HEK293 (cell line): ENCODE measurements at regions not wholly inside any gene's neighbourhood (a gene's known extent, or its start where the extent isn't known, plus 50 kb on each side); places are given as distances from the start of the nearest gene placed in this dataset.

ENCODE experiments used
- CTCF ChIA-PET: fragments of 350-600 bp; formaldehyde crosslinking; extraction: SDS; loops from one replicate; lab custom pipeline; 2021; ENCODE audit warnings: antibody characterized with exemption; lab: Yijun Ruan, JAX
- POLR2A ChIA-PET: fragments of 300-600 bp; formaldehyde crosslinking; extraction: SDS; loops from one replicate; lab custom pipeline; 2020; ENCODE audit warnings: antibody characterized with exemption, inconsistent platforms; lab: Yijun Ruan, JAX
- H3K27ac ChIP-seq: fragments of 200-500 bp; sonication (Bioruptor generic); 2 replicates; pipeline ENCODE4 v1.5.1; 2014; ENCODE audit warnings: low read depth, low read length, control low read depth, inconsistent platforms; ENCODE audit errors: extremely low read depth
- H3K36me3 ChIP-seq, 2 experiments: fragments of 200-500 bp in 1 of 2; sonication (Bioruptor generic) in 1 of 2; 1 replicate in 1 of 2; 2 replicates in 1 of 2; pipeline ENCODE4 v1.5.1; 2014 to 2017; ENCODE audit warnings: inconsistent platforms in 2 of 2, low read length in 2 of 2; ENCODE audit not compliant: control insufficient read depth in 2 of 2, insufficient read depth in 1 of 2
- H3K4me1 ChIP-seq: fragments of 200-500 bp; sonication (Bioruptor generic); 2 replicates; pipeline ENCODE4 v1.5.1; 2014; ENCODE audit warnings: mild to moderate bottlenecking, low read length, inconsistent platforms; ENCODE audit not compliant: control insufficient read depth, insufficient read depth
- H3K4me3 ChIP-seq: 2 replicates; pipeline ENCODE4 v1.5.1; 2011; ENCODE audit warnings: low read depth, mild to moderate bottlenecking, control low read depth, low read length, moderate library complexity
- H3K9me3 ChIP-seq: fragments of 200-500 bp; sonication (Bioruptor generic); 2 replicates; pipeline ENCODE4 v1.5.1; 2014; ENCODE audit warnings: low read depth, low read length, inconsistent platforms; ENCODE audit not compliant: control insufficient read depth, insufficient read depth
- BCL11B ChIP-seq: fragments of 450-650 bp; formaldehyde crosslinking; IDR thresholded peaks from 2 replicates; pipeline ENCODE4 v1.5.1; 2016; ENCODE audit warnings: low read depth, missing biosample characterization, missing genetic modification characterization
- REST ChIP-seq: fragments of 450-650 bp; formaldehyde crosslinking; IDR thresholded peaks from 2 replicates; pipeline ENCODE4 v1.5.1; 2016; ENCODE audit warnings: missing biosample characterization, missing genetic modification characterization
- SCRT2 ChIP-seq: fragments of 450-650 bp; formaldehyde crosslinking; IDR thresholded peaks from 2 replicates; pipeline ENCODE4 v1.5.1; 2016; ENCODE audit warnings: missing biosample characterization, missing genetic modification characterization
- ZBTB11 ChIP-seq: fragments of 450-650 bp; formaldehyde crosslinking; conservative IDR thresholded peaks from 2 replicates; pipeline ENCODE4 v1.5.1; 2016; ENCODE audit warnings: low read depth, missing biosample characterization, missing genetic modification characterization
- ZFP3 ChIP-seq: fragments of 450-650 bp; formaldehyde crosslinking; IDR thresholded peaks from 2 replicates; pipeline ENCODE4 v1.5.1; 2016; ENCODE audit warnings: low read depth, missing biosample characterization, missing genetic modification characterization
- ZNF16 ChIP-seq: fragments of 450-650 bp; formaldehyde crosslinking; IDR thresholded peaks from 2 replicates; pipeline ENCODE4 v1.5.1; 2016; ENCODE audit warnings: low read depth, missing biosample characterization, missing genetic modification characterization
- ZNF2 ChIP-seq: fragments of 450-650 bp; formaldehyde crosslinking; IDR thresholded peaks from 2 replicates; pipeline ENCODE4 v1.5.1; 2016; ENCODE audit warnings: missing biosample characterization, missing genetic modification characterization
- ZNF221 ChIP-seq: fragments of 450-650 bp; formaldehyde crosslinking; IDR thresholded peaks from 2 replicates; pipeline ENCODE4 v1.5.1; 2017; ENCODE audit warnings: missing biosample characterization, missing genetic modification characterization, borderline replicate concordance
- ZNF239 ChIP-seq: fragments of 450-650 bp; formaldehyde crosslinking; IDR thresholded peaks from 2 replicates; pipeline ENCODE4 v1.5.1; 2016; ENCODE audit warnings: missing biosample characterization, missing genetic modification characterization
- ZNF24 ChIP-seq: fragments of 450-650 bp; formaldehyde crosslinking; IDR thresholded peaks from 2 replicates; pipeline ENCODE4 v1.5.1; 2016; ENCODE audit warnings: missing biosample characterization, missing genetic modification characterization
- ZNF280C ChIP-seq: fragments of 450-650 bp; formaldehyde crosslinking; IDR thresholded peaks from 2 replicates; pipeline ENCODE4 v1.5.1; 2016; ENCODE audit warnings: missing biosample characterization, missing genetic modification characterization
- ZNF529 ChIP-seq: fragments of 450-650 bp; formaldehyde crosslinking; IDR thresholded peaks from 2 replicates; pipeline ENCODE4 v1.5.1; 2017; ENCODE audit warnings: missing genetic modification characterization, missing biosample characterization; ENCODE audit not compliant: insufficient replicate concordance
- ZNF530 ChIP-seq: fragments of 450-650 bp; formaldehyde crosslinking; IDR thresholded peaks from 2 replicates; pipeline ENCODE4 v1.5.1; 2016; ENCODE audit warnings: low read depth, missing biosample characterization, missing genetic modification characterization
- ZNF549 ChIP-seq: fragments of 450-650 bp; IDR thresholded peaks from 2 replicates; pipeline ENCODE4 v1.5.1; 2018; ENCODE audit warnings: missing biosample characterization, missing genetic modification characterization, mild to moderate bottlenecking, inconsistent platforms, moderate library complexity
- ZNF555 ChIP-seq: fragments of 450-650 bp; formaldehyde crosslinking; conservative IDR thresholded peaks from 2 replicates; pipeline ENCODE4 v1.5.1; 2017; ENCODE audit warnings: missing biosample characterization, mild to moderate bottlenecking, missing genetic modification characterization, inconsistent platforms
- ZNF558 ChIP-seq: fragments of 450-650 bp; formaldehyde crosslinking; IDR thresholded peaks from 2 replicates; pipeline ENCODE4 v1.5.1; 2016; ENCODE audit warnings: missing biosample characterization, missing genetic modification characterization
- ZNF654 ChIP-seq: fragments of 450-650 bp; formaldehyde crosslinking; IDR thresholded peaks from 2 replicates; pipeline ENCODE4 v1.5.1; 2016; ENCODE audit warnings: low read depth, missing biosample characterization, missing genetic modification characterization
- ZNF660 ChIP-seq: fragments of 450-650 bp; IDR thresholded peaks from 2 replicates; pipeline ENCODE4 v1.5.1; 2018; ENCODE audit warnings: missing biosample characterization, mild to moderate bottlenecking, missing genetic modification characterization
- ZNF670 ChIP-seq: fragments of 450-650 bp; formaldehyde crosslinking; IDR thresholded peaks from 2 replicates; pipeline ENCODE4 v1.5.1; 2016; ENCODE audit warnings: missing biosample characterization, missing genetic modification characterization, low read depth
- ZNF677 ChIP-seq: fragments of 450-650 bp; IDR thresholded peaks from 2 replicates; pipeline ENCODE4 v1.5.0; 2018; ENCODE audit warnings: missing biosample characterization, mild to moderate bottlenecking, missing genetic modification characterization, moderate library complexity
- ZNF692 ChIP-seq: fragments of 450-650 bp; formaldehyde crosslinking; IDR thresholded peaks from 2 replicates; pipeline ENCODE4 v1.5.1; 2016; ENCODE audit warnings: missing biosample characterization, missing genetic modification characterization
- ZNF701 ChIP-seq: fragments of 450-650 bp; formaldehyde crosslinking; IDR thresholded peaks from 2 replicates; pipeline ENCODE4 v1.5.1; 2016; ENCODE audit warnings: missing biosample characterization, missing genetic modification characterization
- ZNF76 ChIP-seq: fragments of 450-650 bp; formaldehyde crosslinking; IDR thresholded peaks from 2 replicates; pipeline ENCODE4; 2016; ENCODE audit warnings: low read depth, missing biosample characterization, missing genetic modification characterization, borderline replicate concordance
- ZNF791 ChIP-seq: fragments of 450-650 bp; formaldehyde crosslinking; IDR thresholded peaks from 2 replicates; pipeline ENCODE4 v1.5.1; 2016; ENCODE audit warnings: missing biosample characterization, missing genetic modification characterization
- ZSCAN4 ChIP-seq: fragments of 450-650 bp; formaldehyde crosslinking; IDR thresholded peaks from 2 replicates; pipeline ENCODE4 v1.5.1; 2017; ENCODE audit warnings: missing biosample characterization, missing genetic modification characterization

- Histone ChIP-seq H3K36me3 (no peaks in the 10 kb centered on the region), H3K4me3 (no peak overlapping the region), H3K4me1 (no peaks in the 10 kb centered on the region), H3K9me3 (no peaks in the 10 kb centered on the region), H3K27ac (no peak overlapping the region)
- ChIA-PET POLR2A (no interaction called here), CTCF (no interaction called here)
- TF ChIP-seq ZBTB11: no peak
- TF ChIP-seq ZNF692 (tag by site-specific recombination): no peak
- TF ChIP-seq ZNF239 (tag by site-specific recombination): no peak
- TF ChIP-seq ZNF530: no peak
- no peak for TF ChIP-seq ZNF701 (tag by site-specific recombination)
- no peak for TF ChIP-seq ZNF670 (tag by site-specific recombination)
- no peak for TF ChIP-seq ZNF2 (tag by site-specific recombination)
- no peak for TF ChIP-seq ZNF529 (tag by site-specific recombination)
- no peak for TF ChIP-seq ZNF677 (tag by site-specific recombination)
- no peak for TF ChIP-seq ZNF76 (tag by site-specific recombination)
- no peak for TF ChIP-seq ZNF24 (tag by site-specific recombination)
- TF ChIP-seq ZNF16 (tag by site-specific recombination): no peak
- TF ChIP-seq ZNF549 (tag by site-specific recombination): no peak
Measured at GRCh38 chr2:129575880-129576279, 403.6 kb upstream of the RAB6C start.

GRCh38 chr2:129580001-129580400 lies 399.5 kb upstream of the RAB6C start:
- H3K9me3 ChIP-seq: no peaks in the 10 kb centered on the region
- ChIA-PET CTCF (no interaction called here), POLR2A (no interaction called here)
- H3K27ac ChIP-seq: no peak overlapping the region
- H3K36me3 ChIP-seq: no peaks in the 10 kb centered on the region
- H3K4me1 ChIP-seq: no peaks in the 10 kb centered on the region
- H3K4me3 ChIP-seq: no peak overlapping the region
- TF ChIP-seq ZNF558 (no peak), ZNF280C (tag by site-specific recombination) (no peak), ZNF555 (tag by site-specific recombination) (no peak), SCRT2 (no peak), ZSCAN4 (tag by site-specific recombination) (no peak), BCL11B (tag by site-specific recombination) (no peak), ZFP3 (tag by site-specific recombination) (no peak), ZNF660 (tag by site-specific recombination) (no peak), ZNF791 (tag by site-specific recombination) (no peak), ZNF654 (no peak), ZNF221 (no peak), REST (no peak)
